IMR-90 (cell line): ENCODE measurements at regions not wholly inside any gene's neighbourhood (a gene's known extent, or its start where the extent isn't known, plus 50 kb on each side); places are given as distances from the start of the nearest gene placed in this dataset.

ENCODE experiments used
- FOS ChIP-seq: fragments of 150-350 bp; IDR thresholded peaks from 2 replicates; pipeline ENCODE4 v1.6.1; 2016; ENCODE audit warnings: low read depth, low read length
- SMC3 ChIP-seq: fragments of 150-350 bp; IDR thresholded peaks from 2 replicates; pipeline ENCODE4 v1.6.1; 2016; ENCODE audit warnings: low read depth, mild to moderate bottlenecking, antibody characterized with exemption, low read length, moderate library complexity
- TF ChIP-seq, protein P1 (sequence below): conservative IDR thresholded peaks from 2 replicates; pipeline ENCODE4 v1.5.1; 2012; ENCODE audit warnings: mild to moderate bottlenecking, low read depth, low read length, improper control_type of control experiment

GRCh38 chr11:109957601-109958000, 135.6 kb upstream of the ZC3H12C start:
- no peak for TF ChIP-seq SMC3
- TF ChIP-seq, protein P1, sequence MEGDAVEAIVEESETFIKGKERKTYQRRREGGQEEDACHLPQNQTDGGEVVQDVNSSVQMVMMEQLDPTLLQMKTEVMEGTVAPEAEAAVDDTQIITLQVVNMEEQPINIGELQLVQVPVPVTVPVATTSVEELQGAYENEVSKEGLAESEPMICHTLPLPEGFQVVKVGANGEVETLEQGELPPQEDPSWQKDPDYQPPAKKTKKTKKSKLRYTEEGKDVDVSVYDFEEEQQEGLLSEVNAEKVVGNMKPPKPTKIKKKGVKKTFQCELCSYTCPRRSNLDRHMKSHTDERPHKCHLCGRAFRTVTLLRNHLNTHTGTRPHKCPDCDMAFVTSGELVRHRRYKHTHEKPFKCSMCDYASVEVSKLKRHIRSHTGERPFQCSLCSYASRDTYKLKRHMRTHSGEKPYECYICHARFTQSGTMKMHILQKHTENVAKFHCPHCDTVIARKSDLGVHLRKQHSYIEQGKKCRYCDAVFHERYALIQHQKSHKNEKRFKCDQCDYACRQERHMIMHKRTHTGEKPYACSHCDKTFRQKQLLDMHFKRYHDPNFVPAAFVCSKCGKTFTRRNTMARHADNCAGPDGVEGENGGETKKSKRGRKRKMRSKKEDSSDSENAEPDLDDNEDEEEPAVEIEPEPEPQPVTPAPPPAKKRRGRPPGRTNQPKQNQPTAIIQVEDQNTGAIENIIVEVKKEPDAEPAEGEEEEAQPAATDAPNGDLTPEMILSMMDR, result no peak
- no peak for TF ChIP-seq FOS
